Ovary (tissue), 3 donors: ENCODE measurements at regions not wholly inside any gene's neighbourhood (a gene's known extent, or its start where the extent isn't known, plus 50 kb on each side); places are given as distances from the start of the nearest gene placed in this dataset.

Source experiments
- CTCF ChIP-seq, 3 donors: fragments of 450-650 bp in 2 of 3; fragments of 200-600 bp in 1 of 3; IDR thresholded peaks; one replicate each; pipeline versions ENCODE4 v1.5.1 to v1.8.0; 2016 to 2022; ENCODE audit warnings: antibody characterized with exemption in 3 of 3, mild to moderate bottlenecking in 1 of 3
- POLR2A ChIP-seq: fragments of 450-650 bp; IDR thresholded peaks from one replicate; pipeline ENCODE4 v1.6.1; 2017; ENCODE audit warnings: antibody characterized with exemption, mild to moderate bottlenecking, moderate library complexity
- donor health status: DM: no; HTN: no; CAD: no.

- TF ChIP-seq POLR2A (no peak), CTCF (IDR thresholded peaks at IDR 0.05) (no peak)
These were observed 550.2 kb downstream of the ZBBX start for GRCh38 chr3:166829896-166830295.
